Sigmoid colon (tissue), 6 donors: ENCODE measurements at regions not wholly inside any gene's neighbourhood (a gene's known extent, or its start where the extent isn't known, plus 50 kb on each side); places are given as distances from the start of the nearest gene placed in this dataset.

Experiments
- DNase-seq: peaks from one replicate; pipeline ENCODE4 v3.0.0-alpha.2; 2019
- H3K27ac ChIP-seq, 4 donors: fragments of 200-600 bp; sonication (generic); one replicate each; pipeline ENCODE4 v1.5.1; 2016 to 2019; ENCODE audit warnings: mild to moderate bottlenecking in 1 of 4
- H3K27me3 ChIP-seq, 3 donors: fragments of 200-600 bp; sonication (generic); one replicate each; pipeline ENCODE4 v1.5.1; 2019; ENCODE audit warnings: mild to moderate bottlenecking in 1 of 3
- H3K36me3 ChIP-seq, 4 donors: fragments of 200-600 bp; sonication (generic); one replicate each; pipeline ENCODE4 v1.5.1; 2016 to 2019
- H3K4me1 ChIP-seq, 4 donors: fragments of 200-600 bp; sonication (generic); one replicate each; pipeline ENCODE4 v1.5.1; 2017 to 2019
- H3K4me3 ChIP-seq, 4 donors: fragments of 200-600 bp; sonication (generic); one replicate each; pipeline ENCODE4 v1.5.1; 2017 to 2019; ENCODE audit warnings: mild to moderate bottlenecking in 2 of 4, moderate library complexity in 1 of 4
- H3K9me3 ChIP-seq, 4 donors: fragments of 200-600 bp in 3 of 4; sonication (generic) in 3 of 4; one replicate each; pipeline versions ENCODE4 v1.5.1 to v1.6.1; 2013 to 2019
- CTCF ChIP-seq, 4 experiments: fragments of 450-650 bp in 3 of 4; fragments of 200-600 bp in 1 of 4; IDR thresholded peaks; one replicate each; pipeline ENCODE4 v1.5.1; 2016 to 2019; ENCODE audit warnings: antibody characterized with exemption in 4 of 4, mild to moderate bottlenecking in 3 of 4, moderate library complexity in 2 of 4
- EP300 ChIP-seq, 4 donors: sonication (generic); formaldehyde crosslinking; IDR thresholded peaks; one replicate each; pipeline ENCODE4 v1.6.1; 2017; ENCODE audit warnings: antibody characterized with exemption in 4 of 4
- POLR2A ChIP-seq, 2 donors: fragments of 450-650 bp; IDR thresholded peaks; one replicate each; pipeline ENCODE4 v1.6.1; 2016; ENCODE audit warnings: antibody characterized with exemption in 2 of 2, mild to moderate bottlenecking in 2 of 2, moderate library complexity in 2 of 2
- POLR2AphosphoS5 ChIP-seq, 4 donors: sonication (generic); formaldehyde crosslinking; IDR thresholded peaks; one replicate each; pipeline ENCODE4 v1.6.1; 2017; ENCODE audit warnings: antibody characterized with exemption in 4 of 4
- WGBS, 2 donors: extraction: QIAGEN DNeasy Blood & Tissue Kit; methylation state at CpG; one replicate each; pipeline ENCODE4 v1.1.7; 2013; 5-methylcytosine and 5-hydroxymethylcytosine counted together
- intact Hi-C: fragments of 100-400 bp; cut with DNase I; formaldehyde crosslinking; loops from one replicate; pipeline ENCODE4 v1.15.1; 2023
- donor health status: healthy with polysubstance abuse.
- donor health status: healthy.

DNA sequence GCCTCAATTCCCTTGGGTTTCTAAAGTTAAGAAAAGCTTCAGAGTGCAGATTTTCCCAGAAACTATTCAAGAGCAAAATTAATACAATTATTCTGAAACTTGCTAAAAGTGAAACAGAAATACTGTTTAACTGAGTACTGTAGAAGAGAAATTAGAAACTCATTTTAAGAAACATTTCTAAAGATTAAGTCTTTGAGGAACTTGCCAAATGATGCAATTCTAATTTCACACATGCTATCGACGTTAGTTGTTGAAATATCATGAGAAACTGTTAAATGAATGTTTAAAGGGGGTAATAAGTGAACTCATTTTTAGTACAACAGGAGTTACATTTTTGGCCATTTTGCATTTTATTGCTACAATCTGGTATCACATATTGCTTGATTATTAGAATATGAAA, 125.3 kb upstream of the MAOA start:
- intact Hi-C loops, result no loop called here
- Histone ChIP-seq H3K4me1 (no peaks in the 10 kb centered on the region), H3K27ac (no peak overlapping the region), H3K9me3 (no peaks in the 10 kb centered on the region), H3K36me3 (no peaks in the 10 kb centered on the region), H3K27me3 (no peaks in the 10 kb centered on the region), H3K4me3 (no peak overlapping the region)
- TF ChIP-seq POLR2A (IDR thresholded peaks at IDR 0.05), result no peak
- TF ChIP-seq EP300 (IDR thresholded peaks at IDR 0.05), result no peak
- TF ChIP-seq CTCF (IDR thresholded peaks at IDR 0.05), result no peak
- no peak for TF ChIP-seq POLR2AphosphoS5 (IDR thresholded peaks at IDR 0.05)
- DNase-seq, result no peak
- 63 to 87% methylated on average over 2 of the region's 2 CpGs for WGBS, 2 donors

DNA sequence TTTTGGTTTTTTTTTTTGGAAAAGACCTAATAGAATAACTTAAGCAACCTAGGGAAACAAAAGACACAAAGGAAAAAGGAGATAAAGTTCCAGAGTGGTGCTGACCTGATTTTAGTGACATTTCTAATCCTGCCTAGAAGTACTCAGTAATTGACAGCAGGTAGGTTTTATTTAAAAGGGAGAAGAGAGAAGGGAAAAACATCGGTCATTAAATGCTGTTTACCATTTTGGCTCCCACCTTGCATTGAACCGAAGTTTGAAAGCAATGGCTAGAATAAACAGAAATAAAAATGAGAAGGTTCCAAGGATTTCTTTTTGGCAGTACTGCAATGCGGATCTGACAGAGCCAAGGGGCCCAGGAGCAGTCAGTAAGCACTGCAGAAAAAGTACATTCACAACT, 115.8 kb upstream of the MAOA start:
- Histone ChIP-seq H3K9me3 (no peaks in the 10 kb centered on the region), H3K4me1 (peaks cover 0 to 4% (median 0%) of the 10 kb centered on the region in 4 donors), H3K27me3 (no peaks in the 10 kb centered on the region), H3K36me3 (no peaks in the 10 kb centered on the region), H3K4me3 (no peak overlapping the region), H3K27ac (no peak overlapping the region)
- TF ChIP-seq EP300 (IDR thresholded peaks at IDR 0.05) (no peak), CTCF (IDR thresholded peaks at IDR 0.05) (no peak), POLR2A (IDR thresholded peaks at IDR 0.05) (no peak), POLR2AphosphoS5 (IDR thresholded peaks at IDR 0.05) (no peak)
- no peak for DNase-seq
- WGBS, 2 donors, result 79 to 89% methylated on average over 3 of the region's 3 CpGs
- intact Hi-C loops, result no loop called here

GRCh38 chrX:43551590-43551989, 104.5 kb upstream of the MAOA start:
- intact Hi-C loops, result no loop called here
- no peaks in the 10 kb centered on the region for H3K9me3 ChIP-seq
- TF ChIP-seq EP300 (IDR thresholded peaks at IDR 0.05), result no peak
- no peak for TF ChIP-seq CTCF (IDR thresholded peaks at IDR 0.05)
- no peak for TF ChIP-seq POLR2AphosphoS5 (IDR thresholded peaks at IDR 0.05)
- no peak for TF ChIP-seq POLR2A (IDR thresholded peaks at IDR 0.05)
- no peak overlapping the region for H3K27ac ChIP-seq
- H3K36me3 ChIP-seq, result no peaks in the 10 kb centered on the region
- no peaks in the 10 kb centered on the region for H3K27me3 ChIP-seq
- H3K4me1 ChIP-seq, result no peaks in the 10 kb centered on the region
- no peak overlapping the region for H3K4me3 ChIP-seq
- DNase-seq, result no peak
- WGBS, 2 donors, result 20 to 39% methylated on average over 3 of the region's 3 CpGs

GRCh38 chrX:43552156-43552555, 103.9 kb upstream of the MAOA start:
- WGBS, 2 donors, result 8 to 51% methylated on average over 2 of the region's 2 CpGs
- intact Hi-C loops, result no loop called here
- no peaks in the 10 kb centered on the region for H3K9me3 ChIP-seq
- H3K4me1 ChIP-seq, result no peaks in the 10 kb centered on the region
- no peaks in the 10 kb centered on the region for H3K36me3 ChIP-seq
- H3K27ac ChIP-seq, result no peak overlapping the region
- no peaks in the 10 kb centered on the region for H3K27me3 ChIP-seq
- H3K4me3 ChIP-seq, result no peak overlapping the region
- no peak for DNase-seq
- no peak for TF ChIP-seq POLR2AphosphoS5 (IDR thresholded peaks at IDR 0.05)
- no peak for TF ChIP-seq CTCF (IDR thresholded peaks at IDR 0.05)
- no peak for TF ChIP-seq POLR2A (IDR thresholded peaks at IDR 0.05)
- no peak for TF ChIP-seq EP300 (IDR thresholded peaks at IDR 0.05)

- intact Hi-C loops, result no loop called here
- no peak for TF ChIP-seq EP300 (IDR thresholded peaks at IDR 0.05)
- no peak for TF ChIP-seq CTCF (IDR thresholded peaks at IDR 0.05)
- TF ChIP-seq POLR2A (IDR thresholded peaks at IDR 0.05), result no peak
- no peak for TF ChIP-seq POLR2AphosphoS5 (IDR thresholded peaks at IDR 0.05)
- Histone ChIP-seq H3K36me3 (no peaks in the 10 kb centered on the region), H3K4me1 (no peaks in the 10 kb centered on the region), H3K4me3 (no peak overlapping the region), H3K9me3 (no peaks in the 10 kb centered on the region), H3K27me3 (no peaks in the 10 kb centered on the region), H3K27ac (no peak overlapping the region)
- 38 to 74% methylated on average over 4 of the region's 4 CpGs for WGBS, 2 donors
- DNase-seq, result no peak
Observed at GRCh38 chrX:43552703-43553102, 103.4 kb upstream of the MAOA start.
